GM10248 (cell line): ENCODE measurements at regions not wholly inside any gene's neighbourhood (a gene's known extent, or its start where the extent isn't known, plus 50 kb on each side); places are given as distances from the start of the nearest gene placed in this dataset.

Experiments
- CTCF ChIA-PET: fragments of 300-600 bp; sonication (Branson Sonifier 250); formaldehyde crosslinking; extraction: SDS; loops from one replicate; lab custom pipeline; 2021; ENCODE audit warnings: antibody characterized with exemption; lab: Yijun Ruan, JAX
- POLR2A ChIA-PET: fragments of 350-650 bp; sonication (Branson Sonifier 250); formaldehyde crosslinking; extraction: SDS; loops from one replicate; lab custom pipeline; 2020; ENCODE audit warnings: antibody characterized with exemption; lab: Yijun Ruan, JAX
- DNase-seq: peaks from one replicate; pipeline ENCODE4 v3.0.0; 2012; ENCODE audit errors: extremely low spot score
- TF ChIP-seq, protein P1 (sequence below): IDR thresholded peaks from 2 replicates; pipeline ENCODE4 v1.5.1; 2012; ENCODE audit warnings: mild to moderate bottlenecking, low read depth; ENCODE audit errors: extremely low read depth, missing control alignments, control extremely low read depth

DNA sequence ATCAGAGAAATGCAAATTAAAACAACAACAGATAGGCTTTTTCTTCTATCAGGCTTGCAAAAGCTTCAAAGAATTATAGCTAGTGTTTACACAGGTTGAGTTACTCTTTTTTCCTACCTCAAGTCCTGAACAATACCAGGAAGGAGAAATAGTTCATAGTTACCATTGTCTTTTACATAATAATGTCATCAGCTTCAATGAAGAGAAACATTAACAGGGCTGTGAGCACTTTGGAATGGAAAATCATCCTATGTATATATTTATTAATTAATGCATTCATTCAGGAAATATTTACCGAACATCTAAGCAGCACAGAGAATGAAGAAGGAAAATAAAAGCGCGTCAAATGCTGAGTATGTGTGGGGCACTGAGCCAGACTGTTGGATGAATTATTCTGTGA is 197.3 kb downstream of the ZBTB18 start:
- ChIA-PET POLR2A (no interaction called here), CTCF (interaction anchor here (2.1 kb wide), 1 partner anchor 9 kb away, joined by 4 read pairs; no protein-coding TSS in a partner anchor)
- TF ChIP-seq, protein P1, sequence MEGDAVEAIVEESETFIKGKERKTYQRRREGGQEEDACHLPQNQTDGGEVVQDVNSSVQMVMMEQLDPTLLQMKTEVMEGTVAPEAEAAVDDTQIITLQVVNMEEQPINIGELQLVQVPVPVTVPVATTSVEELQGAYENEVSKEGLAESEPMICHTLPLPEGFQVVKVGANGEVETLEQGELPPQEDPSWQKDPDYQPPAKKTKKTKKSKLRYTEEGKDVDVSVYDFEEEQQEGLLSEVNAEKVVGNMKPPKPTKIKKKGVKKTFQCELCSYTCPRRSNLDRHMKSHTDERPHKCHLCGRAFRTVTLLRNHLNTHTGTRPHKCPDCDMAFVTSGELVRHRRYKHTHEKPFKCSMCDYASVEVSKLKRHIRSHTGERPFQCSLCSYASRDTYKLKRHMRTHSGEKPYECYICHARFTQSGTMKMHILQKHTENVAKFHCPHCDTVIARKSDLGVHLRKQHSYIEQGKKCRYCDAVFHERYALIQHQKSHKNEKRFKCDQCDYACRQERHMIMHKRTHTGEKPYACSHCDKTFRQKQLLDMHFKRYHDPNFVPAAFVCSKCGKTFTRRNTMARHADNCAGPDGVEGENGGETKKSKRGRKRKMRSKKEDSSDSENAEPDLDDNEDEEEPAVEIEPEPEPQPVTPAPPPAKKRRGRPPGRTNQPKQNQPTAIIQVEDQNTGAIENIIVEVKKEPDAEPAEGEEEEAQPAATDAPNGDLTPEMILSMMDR = no peak
- DNase-seq = no peak

DNA sequence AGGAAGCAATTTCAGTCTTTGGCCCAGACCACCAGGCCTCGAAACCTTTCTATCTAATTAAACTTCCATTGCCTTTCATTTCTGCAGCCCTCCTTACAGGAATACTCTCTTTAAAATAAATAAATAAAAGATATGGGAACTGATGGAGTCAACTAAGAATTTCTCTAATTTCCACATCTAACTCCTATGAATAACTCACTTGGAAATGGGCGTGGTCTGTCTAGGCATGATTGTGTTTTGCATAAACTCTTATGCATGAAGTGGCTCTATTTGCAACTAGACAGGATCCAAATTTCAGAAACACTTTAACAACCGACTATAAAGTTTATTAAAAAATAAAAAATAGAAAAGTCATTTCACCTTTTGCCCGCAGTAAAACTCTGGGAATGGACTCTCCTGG is 199.5 kb downstream of the ADSS2 start:
- POLR2A ChIA-PET = no interaction called here
- TF ChIP-seq, protein P1 = no peak
- CTCF ChIA-PET = interaction anchor here (1.5 to 1.8 kb wide), 2 partner anchors 9 to 13 kb away, joined by 3 to 7 read pairs; no protein-coding TSS in a partner anchor
- DNase-seq = no peak

DNA sequence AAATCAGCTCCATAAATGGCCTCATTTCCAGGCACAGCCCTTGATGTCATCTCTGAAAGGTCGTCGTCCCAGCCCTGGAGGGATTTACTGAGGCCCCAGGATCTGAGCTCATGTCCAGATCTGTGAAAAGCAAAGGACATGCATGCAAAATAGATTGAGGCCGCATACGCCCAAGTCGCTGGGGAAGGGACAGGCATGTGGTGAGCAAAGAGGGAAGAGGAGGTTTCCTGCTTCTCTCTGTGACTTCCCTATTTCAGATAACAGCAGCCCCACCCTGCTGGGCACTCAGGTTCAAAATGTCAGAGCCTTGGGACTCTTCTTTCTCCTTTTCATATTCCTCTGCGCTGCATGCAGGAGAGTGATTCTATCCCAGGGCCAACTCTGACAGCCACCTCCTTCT is 197.2 kb downstream of the ADSS2 start:
- TF ChIP-seq, protein P1 = no peak
- ChIA-PET POLR2A (no interaction called here), CTCF (interaction anchor here (1.1 to 1.5 kb wide), 3 partner anchors 11 to 19 kb away, joined by 4 read pairs; no protein-coding TSS in a partner anchor)
- DNase-seq = no peak

DNA sequence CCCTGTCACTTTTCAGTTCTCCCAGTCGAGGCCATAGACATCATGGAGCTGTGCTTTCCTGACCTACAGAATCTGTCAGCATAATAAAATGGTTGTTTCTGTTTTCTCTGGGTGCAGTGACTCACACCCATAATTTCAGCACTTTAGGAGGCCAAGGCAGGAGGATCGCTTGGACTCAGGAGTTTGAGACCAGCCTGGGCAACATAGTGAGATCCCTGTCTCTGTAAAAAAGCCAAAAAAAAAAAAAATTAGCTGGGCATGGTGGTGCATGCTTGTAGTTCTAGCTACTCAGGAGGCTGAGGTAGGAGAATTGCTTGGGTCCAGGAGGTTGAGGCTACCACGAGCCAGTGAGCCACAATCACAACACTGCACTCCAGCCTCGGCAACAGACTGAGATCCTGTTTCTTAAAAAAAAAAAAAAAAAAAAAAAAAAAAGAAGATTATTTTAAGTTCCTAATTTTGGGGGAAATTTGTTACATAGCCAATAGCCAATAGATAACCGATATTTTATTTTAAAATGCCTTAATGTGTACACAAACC is 196.2 kb downstream of the ADSS2 start:
- ChIA-PET CTCF (interaction anchor here (1.1 to 1.4 kb wide), 2 partner anchors 12 to 18 kb away, joined by 4 read pairs; no protein-coding TSS in a partner anchor), POLR2A (no interaction called here)
- TF ChIP-seq, protein P1 = no peak
- no peak for DNase-seq

DNA sequence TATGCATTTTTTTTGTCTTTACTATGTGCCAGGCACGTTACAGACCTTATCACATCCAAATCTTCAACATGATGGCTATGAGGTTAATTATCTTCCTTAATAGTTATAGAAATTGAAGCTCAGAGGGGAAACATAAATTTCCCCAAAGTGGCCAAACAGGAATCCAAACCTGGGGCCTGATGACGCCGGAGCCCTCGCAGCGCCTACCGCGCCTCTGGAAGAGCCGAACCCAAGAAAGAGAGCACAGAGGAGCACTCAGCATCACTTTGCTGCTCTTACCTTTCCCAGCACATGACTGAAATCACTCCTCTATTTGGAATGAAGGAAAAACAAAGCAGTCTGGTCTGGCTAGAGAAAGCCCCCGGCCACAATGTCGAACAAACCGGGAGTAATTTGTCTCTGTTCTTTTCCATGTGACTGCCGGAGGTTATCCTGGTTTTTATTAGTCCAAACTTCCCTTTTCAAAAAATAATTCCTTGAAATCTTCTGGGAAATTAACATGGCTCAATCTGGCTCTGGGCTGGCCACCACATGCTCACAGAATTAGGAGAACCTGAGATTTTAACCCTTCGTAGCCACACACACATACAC is 195.5 kb downstream of the ADSS2 start:
- TF ChIP-seq, protein P1 = no peak
- no peak for DNase-seq
- ChIA-PET CTCF (interaction anchor here (1.4 to 2.0 kb wide), 2 partner anchors 10 to 13 kb away, joined by 4 to 5 read pairs; no protein-coding TSS in a partner anchor), POLR2A (no interaction called here)

DNA sequence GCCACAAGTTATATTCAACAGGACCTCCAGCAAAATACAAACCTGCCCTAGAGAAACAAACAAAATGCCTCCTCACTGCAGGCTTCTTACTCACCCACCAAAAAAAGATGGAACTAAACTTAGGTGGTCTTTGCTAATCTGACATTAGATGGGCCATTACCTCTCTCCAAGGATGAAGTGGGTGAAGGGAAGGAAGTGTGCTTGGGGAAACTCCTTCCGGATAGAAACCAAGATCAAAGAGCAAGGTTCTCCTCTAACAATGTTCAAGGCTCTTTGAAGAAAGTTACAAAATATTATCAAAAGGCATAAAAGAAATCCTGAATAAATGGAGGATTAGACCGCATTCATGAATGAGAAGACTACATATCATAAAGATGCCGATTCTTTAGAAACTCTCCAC is 187.5 kb downstream of the ADSS2 start:
- POLR2A ChIA-PET = no interaction called here
- no peak for DNase-seq
- TF ChIP-seq, protein P1 = no peak
- CTCF ChIA-PET = no interaction called here
